Sigmoid colon (tissue), 4 donors: ENCODE measurements at regions not wholly inside any gene's neighbourhood (a gene's known extent, or its start where the extent isn't known, plus 50 kb on each side); places are given as distances from the start of the nearest gene placed in this dataset.

Experiments
- CTCF ChIP-seq, 4 experiments: fragments of 450-650 bp in 3 of 4; fragments of 200-600 bp in 1 of 4; IDR thresholded peaks; one replicate each; pipeline ENCODE4 v1.5.1; 2016 to 2019; ENCODE audit warnings: antibody characterized with exemption in 4 of 4, mild to moderate bottlenecking in 3 of 4, moderate library complexity in 2 of 4
- EP300 ChIP-seq, 4 donors: sonication (generic); formaldehyde crosslinking; IDR thresholded peaks; one replicate each; pipeline ENCODE4 v1.6.1; 2017; ENCODE audit warnings: antibody characterized with exemption in 4 of 4
- POLR2A ChIP-seq, 2 donors: fragments of 450-650 bp; IDR thresholded peaks; one replicate each; pipeline ENCODE4 v1.6.1; 2016; ENCODE audit warnings: antibody characterized with exemption in 2 of 2, mild to moderate bottlenecking in 2 of 2, moderate library complexity in 2 of 2
- POLR2AphosphoS5 ChIP-seq, 4 donors: sonication (generic); formaldehyde crosslinking; IDR thresholded peaks; one replicate each; pipeline ENCODE4 v1.6.1; 2017; ENCODE audit warnings: antibody characterized with exemption in 4 of 4

DNA sequence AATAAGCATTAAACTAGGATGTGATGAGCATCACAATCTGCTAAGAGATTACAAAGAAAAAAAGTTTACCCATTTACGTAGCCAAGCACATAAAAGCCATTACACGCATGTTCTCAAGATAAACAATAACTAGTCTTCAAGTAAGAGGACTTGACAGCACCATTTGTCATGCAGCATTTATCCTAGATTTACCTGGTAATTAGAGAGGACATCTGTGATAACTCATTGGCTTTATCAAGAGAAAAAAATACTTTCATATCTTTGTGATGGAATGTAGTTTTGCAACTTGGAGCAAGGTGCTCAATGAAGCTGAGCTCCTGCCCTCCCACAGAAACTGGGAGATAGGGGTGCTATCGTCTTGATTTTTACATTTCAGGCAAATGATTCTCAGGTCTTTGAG lies 1023.7 kb downstream of the FSCB start:
- TF ChIP-seq CTCF (IDR thresholded peaks at IDR 0.05) (no peak), EP300 (IDR thresholded peaks at IDR 0.05) (no peak), POLR2A (IDR thresholded peaks at IDR 0.05) (no peak), POLR2AphosphoS5 (IDR thresholded peaks at IDR 0.05) (no peak)
